HG02981 (cell line): ENCODE measurements at regions not wholly inside any gene's neighbourhood (a gene's known extent, or its start where the extent isn't known, plus 50 kb on each side); places are given as distances from the start of the nearest gene placed in this dataset.
"Not testable (repeated sequence)": the region's sequence is repeated elsewhere in the genome, so short reads cannot be mapped to it uniquely, and the experiment has no call there.

Experiments
- ATAC-seq: cut with Tn5 transposase; IDR thresholded peaks from one replicate; pipeline ENCODE4 v1.9.1; 2021; ENCODE audit warnings: mild to moderate bottlenecking, moderate library complexity; ENCODE audit not compliant: unreplicated experiment

GRCh38 chr3:26252001-26252400 lies 370.6 kb upstream of the LRRC3B start:
- no peak for ATAC-seq

GRCh38 chr3:26256224-26256623 lies 366.3 kb upstream of the LRRC3B start:
- no peak for ATAC-seq

GRCh38 chr3:26259176-26259575 lies 363.4 kb upstream of the LRRC3B start:
- no peak for ATAC-seq

- no peak for ATAC-seq
Observed at GRCh38 chr3:26260139-26260538, 362.4 kb upstream of the LRRC3B start.

- ATAC-seq: no peak
Observed at GRCh38 chr3:26264708-26265107, 357.9 kb upstream of the LRRC3B start.

- ATAC-seq: no peak
Observed at GRCh38 chr3:26271848-26272247, 350.7 kb upstream of the LRRC3B start.

- no peak for ATAC-seq
Observed at GRCh38 chr3:26273196-26273595, 349.4 kb upstream of the LRRC3B start.

GRCh38 chr3:26279091-26279490 lies 343.5 kb upstream of the LRRC3B start:
- ATAC-seq: no peak

- no peak for ATAC-seq
Observed at GRCh38 chr3:26280517-26280916, 342.1 kb upstream of the LRRC3B start.

GRCh38 chr3:26281284-26281985 lies 341.1 kb upstream of the LRRC3B start:
- ATAC-seq: no peak

- ATAC-seq: not testable (repeated sequence)
Observed at GRCh38 chr3:26284503-26284902, 338.1 kb upstream of the LRRC3B start.

- ATAC-seq: no peak
Observed at GRCh38 chr3:26291840-26292239, 330.7 kb upstream of the LRRC3B start.

GRCh38 chr3:26292780-26293179 lies 329.8 kb upstream of the LRRC3B start:
- ATAC-seq: no peak

- no peak for ATAC-seq
Observed at GRCh38 chr3:26293329-26293844, 329.2 kb upstream of the LRRC3B start.

GRCh38 chr3:26307192-26307591 lies 315.4 kb upstream of the LRRC3B start:
- no peak for ATAC-seq

GRCh38 chr3:26307787-26308186 lies 314.8 kb upstream of the LRRC3B start:
- no peak for ATAC-seq

GRCh38 chr3:26308454-26308853 lies 314.1 kb upstream of the LRRC3B start:
- no peak for ATAC-seq

GRCh38 chr3:26309536-26309935 lies 313.0 kb upstream of the LRRC3B start:
- ATAC-seq: not testable (repeated sequence)

- no peak for ATAC-seq
Observed at GRCh38 chr3:26312816-26313215, 309.8 kb upstream of the LRRC3B start.

- no peak for ATAC-seq
Observed at GRCh38 chr3:26316472-26316871, 306.1 kb upstream of the LRRC3B start.

GRCh38 chr3:26323741-26324140 lies 298.8 kb upstream of the LRRC3B start:
- not testable (repeated sequence) for ATAC-seq

- no peak for ATAC-seq
Observed at GRCh38 chr3:26340001-26340400, 282.6 kb upstream of the LRRC3B start.

- ATAC-seq: no peak
Observed at GRCh38 chr3:26343647-26344046, 278.9 kb upstream of the LRRC3B start.
